Smooth muscle cell (in vitro differentiated cells): ENCODE measurements at regions not wholly inside any gene's neighbourhood (a gene's known extent, or its start where the extent isn't known, plus 50 kb on each side); places are given as distances from the start of the nearest gene placed in this dataset.

ENCODE experiments used
- DNase-seq: peaks from one replicate; lab custom pipeline; 2025; ENCODE audit not compliant: unreplicated experiment; lab: John Stamatoyannopoulos, UW
- H2AFZ ChIP-seq: fragments of 200-600 bp; sonication (generic); 2 replicates; pipeline ENCODE4 v1.6.0; 2016; ENCODE audit warnings: antibody characterized with exemption, low read depth, mild to moderate bottlenecking
- H3F3A ChIP-seq: fragments of 200-600 bp; sonication (generic); 2 replicates; pipeline ENCODE4 v1.6.0; 2017; ENCODE audit warnings: antibody characterized with exemption, low read depth
- H3K27ac ChIP-seq: fragments of 200-600 bp; sonication (generic); 2 replicates; pipeline ENCODE4 v1.5.1; 2016; ENCODE audit warnings: low read depth, mild to moderate bottlenecking
- H3K27me3 ChIP-seq: fragments of 200-600 bp; sonication (generic); 2 replicates; pipeline ENCODE4 v1.6.1; 2016; ENCODE audit warnings: low read depth, mild to moderate bottlenecking
- H3K36me3 ChIP-seq: fragments of 200-600 bp; sonication (generic); 2 replicates; pipeline ENCODE4 v1.5.1; 2016; ENCODE audit warnings: low read depth
- H3K4me1 ChIP-seq: fragments of 200-600 bp; sonication (generic); 2 replicates; pipeline ENCODE4 v1.5.1; 2016; ENCODE audit warnings: low read depth
- H3K4me2 ChIP-seq: fragments of 200-600 bp; sonication (generic); 2 replicates; pipeline ENCODE4 v1.6.0; 2016; ENCODE audit warnings: mild to moderate bottlenecking
- H3K4me3 ChIP-seq: fragments of 200-600 bp; sonication (generic); 2 replicates; pipeline ENCODE4 v1.5.1; 2016; ENCODE audit warnings: mild to moderate bottlenecking
- H3K79me2 ChIP-seq: fragments of 200-600 bp; sonication (generic); 2 replicates; pipeline ENCODE4 v1.6.0; 2016; ENCODE audit warnings: low read depth, mild to moderate bottlenecking
- H3K9ac ChIP-seq: fragments of 200-600 bp; sonication (generic); 2 replicates; pipeline ENCODE4 v1.6.0; 2016; ENCODE audit warnings: low read depth
- H3K9me3 ChIP-seq: fragments of 200-600 bp; sonication (generic); replicated peaks from 2 replicates; pipeline ENCODE4 v1.5.1; 2016; ENCODE audit warnings: low read depth
- H4K20me1 ChIP-seq: fragments of 200-600 bp; sonication (generic); 2 replicates; pipeline ENCODE4 v1.6.0; 2016; ENCODE audit warnings: low read depth
- CTCF ChIP-seq: fragments of 200-600 bp; sonication (generic); IDR thresholded peaks from 2 replicates; pipeline ENCODE4 v1.5.1; 2017; ENCODE audit warnings: borderline replicate concordance, mild to moderate bottlenecking, antibody characterized with exemption; ENCODE audit not compliant: insufficient read depth, poor library complexity, severe bottlenecking
- WGBS: methylation state at CpG from one replicate; pipeline ENCODE4 v1.1.7; 2016; ENCODE audit warnings: low lambda C conversion rate; 5-methylcytosine and 5-hydroxymethylcytosine counted together

- no peak overlapping the region for H2AFZ ChIP-seq
- H3K9me3 ChIP-seq = no peaks in the 10 kb centered on the region
- H3K9ac ChIP-seq = no peak overlapping the region
- no peak overlapping the region for H3K4me2 ChIP-seq
- peaks cover 3% of the 10 kb centered on the region for H3K4me1 ChIP-seq
- 63% methylated on average over 2 of the region's 2 CpGs for WGBS
- no peaks in the 10 kb centered on the region for H4K20me1 ChIP-seq
- DNase-seq = no peak
- no peaks in the 10 kb centered on the region for H3K27me3 ChIP-seq
- peak; percentile 25 for TF ChIP-seq CTCF
- no peaks in the 10 kb centered on the region for H3F3A ChIP-seq
- H3K79me2 ChIP-seq = no peaks in the 10 kb centered on the region
- H3K36me3 ChIP-seq = no peaks in the 10 kb centered on the region
- H3K4me3 ChIP-seq = no peak overlapping the region
- no peak overlapping the region for H3K27ac ChIP-seq
These were observed 118.7 kb upstream of the AP1S2 start for GRCh38 chrX:15973299-15973698.

GRCh38 chrX:15971696-15972095 is 117.1 kb upstream of the AP1S2 start:
- Histone ChIP-seq H3K36me3 (no peaks in the 10 kb centered on the region), H3K4me2 (no peak overlapping the region), H3K4me3 (no peak overlapping the region), H3K27ac (no peak overlapping the region), H3K4me1 (no peaks in the 10 kb centered on the region), H3F3A (no peaks in the 10 kb centered on the region), H3K9ac (no peak overlapping the region), H3K79me2 (no peaks in the 10 kb centered on the region), H4K20me1 (no peaks in the 10 kb centered on the region), H3K9me3 (no peaks in the 10 kb centered on the region), H3K27me3 (no peaks in the 10 kb centered on the region), H2AFZ (no peak overlapping the region)
- no peak for DNase-seq
- whole genome bisulfite sequencing = 76% methylated on average over 4 of the region's 4 CpGs
- TF ChIP-seq CTCF = no peak

GRCh38 chrX:15963858-15964257 is 109.2 kb upstream of the AP1S2 start:
- TF ChIP-seq CTCF = no peak
- Histone ChIP-seq H3F3A (no peaks in the 10 kb centered on the region), H3K27me3 (no peaks in the 10 kb centered on the region), H3K4me3 (no peak overlapping the region), H3K79me2 (no peaks in the 10 kb centered on the region), H3K4me2 (no peak overlapping the region), H2AFZ (no peak overlapping the region), H3K9ac (no peak overlapping the region), H3K9me3 (no peaks in the 10 kb centered on the region), H4K20me1 (no peaks in the 10 kb centered on the region), H3K4me1 (no peaks in the 10 kb centered on the region), H3K36me3 (no peaks in the 10 kb centered on the region), H3K27ac (no peak overlapping the region)
- WGBS = 92% methylated on average over 1 of the region's 1 CpG
- no peak for DNase-seq

- Histone ChIP-seq H3K27ac (no peak overlapping the region), H3K36me3 (no peaks in the 10 kb centered on the region), H3K9ac (no peak overlapping the region), H3K79me2 (no peaks in the 10 kb centered on the region), H3F3A (no peaks in the 10 kb centered on the region), H3K9me3 (no peaks in the 10 kb centered on the region), H3K4me1 (peaks cover 22% of the 10 kb centered on the region), H3K27me3 (no peaks in the 10 kb centered on the region), H4K20me1 (no peaks in the 10 kb centered on the region), H2AFZ (no peak overlapping the region), H3K4me2 (no peak overlapping the region), H3K4me3 (no peak overlapping the region)
- WGBS = 95% methylated on average over 2 of the region's 2 CpGs
- no peak for DNase-seq
- TF ChIP-seq CTCF = no peak
These were observed 105.6 kb upstream of the AP1S2 start for GRCh38 chrX:15960237-15960636.
